Right lobe of liver (tissue), 6 donors: ENCODE measurements at regions not wholly inside any gene's neighbourhood (a gene's known extent, or its start where the extent isn't known, plus 50 kb on each side); places are given as distances from the start of the nearest gene placed in this dataset.

Source experiments
- ATAC-seq, 4 donors: fragments of 200-7000 bp; cut with Tn5 transposase; one replicate each; pipeline ENCODE4 v1.9.1; 2020; ENCODE audit warnings: mild to moderate bottlenecking in 4 of 4, moderate library complexity in 4 of 4
- DNase-seq, 3 donors: peaks; one replicate each; pipeline ENCODE4 v3.0.0-alpha.2; 2020
- H3K27ac ChIP-seq, 3 donors: fragments of 200-600 bp; one replicate each; pipeline ENCODE4 v1.8.0; 2022
- H3K27me3 ChIP-seq, 2 donors: fragments of 200-600 bp; one replicate each; pipeline ENCODE4 v1.8.0; 2022
- H3K36me3 ChIP-seq, 4 donors: fragments of 200-600 bp; sonication (generic) in 1 of 4; one replicate each; pipeline versions ENCODE4 v1.5.1 to v1.8.0; 2017 to 2022; ENCODE audit warnings: control low read depth in 1 of 4
- H3K4me1 ChIP-seq, 4 donors: fragments of 200-600 bp; sonication (generic) in 1 of 4; one replicate each; pipeline versions ENCODE4 v1.5.1 to v1.8.0; 2017 to 2022; ENCODE audit warnings: control low read depth in 1 of 4
- H3K4me3 ChIP-seq, 3 donors: fragments of 200-600 bp; one replicate each; pipeline ENCODE4 v1.8.0; 2022
- H3K9me3 ChIP-seq, 4 donors: fragments of 200-600 bp; sonication (generic) in 1 of 4; one replicate each; pipeline versions ENCODE4 v1.5.1 to v1.8.0; 2017 to 2022; ENCODE audit warnings: control low read depth in 1 of 4
- POLR2A ChIP-seq: fragments of 450-650 bp; IDR thresholded peaks from one replicate; pipeline ENCODE4 v1.6.1; 2017; ENCODE audit warnings: antibody characterized with exemption, mild to moderate bottlenecking
- WGBS: methylation state at CpG from one replicate; pipeline ENCODE4 v1.1.6; 2018; ENCODE audit warnings: low coverage, low lambda C conversion rate; ENCODE audit not compliant: insufficient coverage; ENCODE audit errors: missing lambda C conversion rate; 5-methylcytosine and 5-hydroxymethylcytosine counted together
- intact Hi-C, 2 donors: fragments of 100-400 bp; cut with DNase I; formaldehyde crosslinking; loops; one replicate each; pipeline versions ENCODE4 v1.11.2 to v1.14.1; 2022
- TF ChIP-seq, protein P1 (sequence below), 4 donors: fragments of 200-600 bp in 3 of 4; fragments of 450-650 bp in 1 of 4; IDR thresholded peaks; one replicate each; pipeline versions ENCODE4 v1.5.1 to v1.8.0; 2016 to 2022; ENCODE audit warnings: antibody characterized with exemption in 4 of 4, mild to moderate bottlenecking in 2 of 4
- donor health status: DM: no; HTN: yes; CAD: no.
- donor health status: DM: no; HTN: no; CAD: no.
- donor health status: DM: no; HTN: no; CAD: no.
- donor health status: DM: no; HTN: yes; CAD: no.
- donor health status: DM: no; HTN: yes; CAD: no.

DNA sequence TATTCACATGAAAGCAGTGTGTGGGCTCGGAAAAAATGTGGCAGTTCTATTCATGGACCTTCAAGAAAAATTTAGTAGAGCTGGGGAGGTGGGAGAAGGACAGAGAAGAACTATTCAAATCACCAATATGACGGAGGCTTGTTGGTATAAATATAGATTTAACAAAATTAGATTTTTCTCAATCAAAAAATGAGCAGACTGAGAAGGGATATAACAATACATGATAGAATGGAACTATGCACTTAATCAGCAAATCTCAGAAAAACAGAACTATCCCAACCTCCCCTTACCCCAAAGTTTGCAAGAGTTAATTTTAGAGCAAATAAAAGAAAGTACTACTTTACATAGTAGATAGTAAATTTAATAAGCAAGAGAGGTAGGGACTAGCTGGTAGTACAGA is 194.6 kb upstream of the BCL6 start:
- Histone ChIP-seq H3K4me3 (no peak overlapping the region), H3K4me1 (peaks cover 0 to 24% (median 10%) of the 10 kb centered on the region in 4 donors), H3K27me3 (no peaks in the 10 kb centered on the region), H3K9me3 (no peaks in the 10 kb centered on the region), H3K27ac (no peak overlapping the region), H3K36me3 (no peaks in the 10 kb centered on the region)
- no peak for DNase-seq
- 100% methylated on average over 2 of the region's 2 CpGs for WGBS
- intact Hi-C loops = no loop called here
- ATAC-seq = no peak
- TF ChIP-seq, protein P1, sequence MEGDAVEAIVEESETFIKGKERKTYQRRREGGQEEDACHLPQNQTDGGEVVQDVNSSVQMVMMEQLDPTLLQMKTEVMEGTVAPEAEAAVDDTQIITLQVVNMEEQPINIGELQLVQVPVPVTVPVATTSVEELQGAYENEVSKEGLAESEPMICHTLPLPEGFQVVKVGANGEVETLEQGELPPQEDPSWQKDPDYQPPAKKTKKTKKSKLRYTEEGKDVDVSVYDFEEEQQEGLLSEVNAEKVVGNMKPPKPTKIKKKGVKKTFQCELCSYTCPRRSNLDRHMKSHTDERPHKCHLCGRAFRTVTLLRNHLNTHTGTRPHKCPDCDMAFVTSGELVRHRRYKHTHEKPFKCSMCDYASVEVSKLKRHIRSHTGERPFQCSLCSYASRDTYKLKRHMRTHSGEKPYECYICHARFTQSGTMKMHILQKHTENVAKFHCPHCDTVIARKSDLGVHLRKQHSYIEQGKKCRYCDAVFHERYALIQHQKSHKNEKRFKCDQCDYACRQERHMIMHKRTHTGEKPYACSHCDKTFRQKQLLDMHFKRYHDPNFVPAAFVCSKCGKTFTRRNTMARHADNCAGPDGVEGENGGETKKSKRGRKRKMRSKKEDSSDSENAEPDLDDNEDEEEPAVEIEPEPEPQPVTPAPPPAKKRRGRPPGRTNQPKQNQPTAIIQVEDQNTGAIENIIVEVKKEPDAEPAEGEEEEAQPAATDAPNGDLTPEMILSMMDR (IDR thresholded peaks at IDR 0.05) = no peak
- no peak for TF ChIP-seq POLR2A

DNA sequence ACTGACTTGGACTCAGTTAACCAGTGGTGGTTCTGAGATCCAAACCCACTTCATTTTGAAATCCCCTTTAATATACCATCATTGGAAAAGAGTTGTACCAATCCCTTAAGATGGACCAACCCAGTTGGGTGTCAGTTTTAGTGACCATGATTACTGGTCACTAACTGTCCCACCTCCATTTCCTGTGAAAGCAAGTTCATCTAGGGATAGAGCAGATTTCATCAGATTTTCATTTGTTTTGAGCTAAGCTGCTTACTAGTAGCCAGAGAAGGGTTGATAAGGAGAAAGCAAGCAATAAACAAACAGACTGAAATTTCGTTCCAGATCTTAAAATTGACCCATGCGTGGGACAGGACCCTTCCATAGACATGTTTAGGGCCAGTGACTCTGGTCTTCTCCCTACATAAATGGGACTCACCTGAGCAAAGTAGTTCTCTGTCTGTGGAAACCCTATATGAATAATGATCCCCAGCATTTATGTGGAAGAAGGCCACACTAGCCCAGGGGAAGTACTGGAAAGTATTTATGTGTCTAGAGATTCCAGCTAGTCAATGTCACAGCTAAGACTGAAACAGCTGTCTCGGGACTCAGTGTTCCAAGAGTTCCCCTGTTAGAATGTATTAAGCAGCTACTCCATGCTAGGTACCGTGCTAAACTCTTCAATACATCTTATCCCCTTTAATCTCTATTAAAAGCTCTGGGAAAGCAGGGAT is 196.0 kb upstream of the BCL6 start:
- ATAC-seq (peak; percentile 52 to 79 (median 66)), DNase-seq (no peak)
- peak overlapping the region in 2 of 3 donors; percentile 25 to 39 for H3K27ac ChIP-seq
- TF ChIP-seq, protein P1 (IDR thresholded peaks at IDR 0.05) = no peak
- no peak for TF ChIP-seq POLR2A
- H3K9me3 ChIP-seq = no peaks in the 10 kb centered on the region
- intact Hi-C loops = no loop called here
- no peaks in the 10 kb centered on the region for H3K27me3 ChIP-seq
- no peaks in the 10 kb centered on the region for H3K36me3 ChIP-seq
- no peak overlapping the region for H3K4me3 ChIP-seq
- 44% methylated on average over 4 of the region's 4 CpGs for WGBS
- H3K4me1 ChIP-seq = peaks cover 0 to 24% (median 10%) of the 10 kb centered on the region in 4 donors

DNA sequence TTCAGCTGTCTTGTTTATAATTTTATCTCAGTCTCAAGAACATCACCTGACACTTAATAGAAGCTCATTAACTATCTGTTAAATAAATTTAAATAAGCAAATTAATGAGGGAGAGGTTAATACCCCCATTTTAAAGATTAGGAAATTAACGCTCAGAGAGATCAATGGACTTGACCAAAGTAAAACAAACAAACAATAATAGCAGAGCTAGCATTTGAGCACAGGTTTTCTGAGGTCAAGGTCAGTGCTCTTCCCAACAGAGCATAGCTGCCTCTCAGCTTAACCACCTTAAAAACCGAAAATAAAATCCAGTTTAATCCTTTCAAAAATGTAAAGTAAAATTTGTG is 196.6 kb upstream of the BCL6 start:
- H3K27ac ChIP-seq = peak overlapping the region in 2 of 3 donors; percentile 25 to 39
- no peaks in the 10 kb centered on the region for H3K9me3 ChIP-seq
- no peak overlapping the region for H3K4me3 ChIP-seq
- 30% methylated on average over 2 of the region's 2 CpGs for WGBS
- intact Hi-C loops = no loop called here
- TF ChIP-seq POLR2A = no peak
- TF ChIP-seq, protein P1 (IDR thresholded peaks at IDR 0.05) = no peak
- H3K4me1 ChIP-seq = peaks cover 0 to 29% (median 12%) of the 10 kb centered on the region in 4 donors
- ATAC-seq (peak; percentile 63 to 79 (median 73)), DNase-seq (no peak)
- no peaks in the 10 kb centered on the region for H3K27me3 ChIP-seq
- no peaks in the 10 kb centered on the region for H3K36me3 ChIP-seq

DNA sequence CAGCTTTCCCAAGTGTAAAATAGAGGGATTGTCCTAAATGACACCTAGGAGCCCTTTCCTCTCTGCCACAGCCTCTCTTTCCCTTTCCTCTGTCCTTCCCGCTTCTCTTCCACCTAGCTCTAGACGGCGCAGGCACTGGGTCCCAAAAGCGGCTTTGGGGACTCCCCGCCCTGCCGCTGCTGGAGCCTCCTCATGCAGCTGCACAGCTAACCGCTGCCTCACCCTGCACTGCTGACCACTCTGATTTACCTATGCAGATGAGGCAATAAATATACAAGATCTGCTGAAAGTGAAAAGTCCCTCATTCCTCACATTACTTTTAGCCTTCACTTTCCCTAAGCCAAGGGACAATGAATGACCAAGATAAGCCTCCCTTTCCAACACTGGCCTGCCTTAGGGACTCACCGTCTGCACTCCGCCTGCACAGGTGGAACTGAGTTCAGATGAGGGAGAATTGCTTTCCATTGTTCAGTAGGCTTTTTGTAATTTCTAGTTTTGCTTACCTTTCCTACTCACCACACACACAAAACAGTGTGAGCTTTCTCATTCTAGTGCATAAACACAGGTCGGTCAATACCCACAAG is 197.5 kb upstream of the BCL6 start:
- H3K4me1 ChIP-seq = peaks cover 0 to 35% (median 13%) of the 10 kb centered on the region in 4 donors
- 89% methylated on average over 8 of the region's 10 CpGs for WGBS
- no peaks in the 10 kb centered on the region for H3K27me3 ChIP-seq
- no peak for TF ChIP-seq POLR2A
- TF ChIP-seq, protein P1 (IDR thresholded peaks at IDR 0.05) = no peak
- H3K9me3 ChIP-seq = no peaks in the 10 kb centered on the region
- H3K4me3 ChIP-seq = no peak overlapping the region
- H3K27ac ChIP-seq = no peak overlapping the region
- intact Hi-C loops = no loop called here
- no peak for ATAC-seq
- H3K36me3 ChIP-seq = no peaks in the 10 kb centered on the region
- DNase-seq = no peak
